D341Med (cell line): ENCODE measurements at regions not wholly inside any gene's neighbourhood (a gene's known extent, or its start where the extent isn't known, plus 50 kb on each side); places are given as distances from the start of the nearest gene placed in this dataset.

Source experiments
- DNase-seq: peaks from one replicate; pipeline ENCODE4 v3.0.0; 2012; ENCODE audit warnings: low spot score

DNA sequence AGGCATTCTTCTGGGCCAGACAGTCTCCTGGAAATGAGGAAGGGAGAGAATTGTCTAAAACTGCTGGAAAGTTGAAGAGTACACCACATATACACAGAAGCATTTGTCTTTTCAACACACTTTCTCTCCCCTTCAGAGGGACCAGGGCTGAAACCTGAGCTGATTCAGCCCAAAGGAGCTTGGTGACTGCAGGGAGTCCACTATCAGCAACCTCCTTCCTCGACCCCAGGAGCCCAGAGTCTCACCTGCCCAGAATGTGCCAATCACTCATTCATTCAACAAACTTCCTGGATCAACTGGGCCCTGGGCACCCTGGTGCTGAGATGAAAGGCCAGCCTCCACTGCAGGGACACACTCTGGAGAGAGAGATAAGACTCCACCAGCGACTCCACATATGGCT is 128.9 kb upstream of the VSTM2B start:
- DNase-seq: no peak

DNA sequence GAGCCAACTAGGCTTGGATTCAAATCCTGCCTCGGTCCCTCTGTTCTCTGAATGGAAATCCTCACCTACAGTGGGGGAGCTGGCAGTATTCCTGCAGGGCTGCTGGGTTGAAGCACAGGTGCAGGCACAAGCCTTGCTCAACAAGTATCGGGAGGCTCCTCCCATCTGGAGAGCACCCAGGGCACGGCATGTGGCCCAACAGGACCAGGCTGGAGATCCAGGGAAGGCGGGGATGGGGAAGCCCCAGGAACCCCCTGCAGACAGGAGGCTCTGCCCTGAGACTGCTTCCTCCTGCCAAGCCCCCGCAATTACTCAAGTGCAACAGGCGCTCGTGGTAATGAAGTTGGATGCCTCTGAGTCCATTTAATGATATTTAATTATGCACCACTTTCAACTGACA is 128.0 kb upstream of the VSTM2B start:
- DNase-seq: no peak

DNA sequence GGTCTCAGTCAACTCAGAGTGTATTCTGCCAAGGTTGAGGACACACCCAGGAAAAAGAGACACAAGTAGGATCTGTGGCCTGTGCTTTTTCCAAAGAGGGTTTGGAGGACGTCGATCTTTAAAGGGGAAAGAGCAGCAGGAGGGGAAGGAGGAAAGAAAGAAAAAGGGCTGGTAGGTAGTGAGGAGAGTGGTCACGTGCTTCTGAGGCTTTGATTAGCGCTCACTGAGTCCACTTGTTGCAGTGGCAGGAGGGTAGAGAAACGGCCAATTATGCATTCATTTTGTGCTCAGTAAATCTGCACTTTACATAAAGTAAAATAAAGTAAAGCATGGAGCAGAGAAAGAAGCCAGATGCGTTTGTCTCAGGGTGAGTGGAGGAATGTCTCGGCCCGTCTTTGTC is 126.0 kb upstream of the VSTM2B start:
- no peak for DNase-seq

- no peak for DNase-seq
Observed at GRCh38 chr19:29400917-29401711, 124.7 kb upstream of the VSTM2B start.

DNA sequence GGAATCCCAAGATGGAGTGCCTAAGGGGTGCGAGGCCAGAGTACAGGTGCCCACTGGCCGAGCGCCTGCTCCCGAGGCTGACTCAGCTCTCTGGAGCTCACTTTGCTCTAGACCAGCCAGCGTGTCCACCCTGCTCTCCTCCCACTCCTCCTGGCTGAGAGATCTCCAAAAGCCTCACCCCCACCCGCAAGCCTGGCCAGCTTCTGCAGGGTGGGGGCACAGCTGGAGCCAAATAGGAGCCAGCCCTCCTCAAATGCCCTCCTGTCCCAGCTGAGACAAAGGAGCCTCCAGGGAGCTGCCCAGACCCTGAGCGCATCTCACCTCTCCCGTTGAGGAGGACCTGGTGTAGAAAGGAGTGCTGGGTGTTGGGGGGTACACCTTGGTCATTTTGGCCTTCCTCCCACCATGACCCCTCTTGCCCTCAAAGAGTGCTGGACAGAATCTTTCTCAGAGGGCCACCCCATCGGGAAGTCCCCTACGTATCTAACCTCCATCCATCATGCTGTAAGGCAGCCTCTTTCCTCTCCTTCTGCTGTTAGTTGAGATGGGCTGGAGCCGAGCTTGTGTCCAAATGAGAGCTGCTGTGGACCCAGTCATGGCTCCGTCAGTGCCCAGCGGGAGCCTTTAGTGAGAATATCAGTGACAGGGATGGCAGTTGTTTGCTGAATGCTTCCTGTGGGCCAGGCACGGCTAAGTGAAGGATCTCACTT is 123.9 kb upstream of the VSTM2B start:
- no peak for DNase-seq

DNA sequence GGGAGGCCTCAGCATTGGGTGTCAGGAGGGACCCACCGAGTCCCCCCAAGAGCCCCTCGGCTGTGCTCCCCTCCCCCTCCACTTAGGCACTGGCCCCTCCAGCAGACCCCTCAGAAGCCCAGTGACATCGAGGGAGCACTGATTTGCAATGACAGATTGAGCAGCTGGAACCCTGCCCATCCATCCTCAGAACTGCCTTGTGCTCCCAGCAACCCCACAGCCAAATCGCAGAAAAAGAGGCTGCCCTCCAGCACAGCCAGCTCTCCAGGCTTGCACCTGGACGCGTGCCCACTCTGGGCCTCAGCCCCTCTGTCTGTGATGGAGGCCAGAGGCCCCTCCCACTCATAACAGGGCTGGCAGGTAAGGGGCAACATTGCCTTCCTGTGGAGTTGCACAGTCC is 123.2 kb upstream of the VSTM2B start:
- no peak for DNase-seq

GRCh38 chr19:29404015-29404414 is 121.8 kb upstream of the VSTM2B start:
- DNase-seq: no peak

DNA sequence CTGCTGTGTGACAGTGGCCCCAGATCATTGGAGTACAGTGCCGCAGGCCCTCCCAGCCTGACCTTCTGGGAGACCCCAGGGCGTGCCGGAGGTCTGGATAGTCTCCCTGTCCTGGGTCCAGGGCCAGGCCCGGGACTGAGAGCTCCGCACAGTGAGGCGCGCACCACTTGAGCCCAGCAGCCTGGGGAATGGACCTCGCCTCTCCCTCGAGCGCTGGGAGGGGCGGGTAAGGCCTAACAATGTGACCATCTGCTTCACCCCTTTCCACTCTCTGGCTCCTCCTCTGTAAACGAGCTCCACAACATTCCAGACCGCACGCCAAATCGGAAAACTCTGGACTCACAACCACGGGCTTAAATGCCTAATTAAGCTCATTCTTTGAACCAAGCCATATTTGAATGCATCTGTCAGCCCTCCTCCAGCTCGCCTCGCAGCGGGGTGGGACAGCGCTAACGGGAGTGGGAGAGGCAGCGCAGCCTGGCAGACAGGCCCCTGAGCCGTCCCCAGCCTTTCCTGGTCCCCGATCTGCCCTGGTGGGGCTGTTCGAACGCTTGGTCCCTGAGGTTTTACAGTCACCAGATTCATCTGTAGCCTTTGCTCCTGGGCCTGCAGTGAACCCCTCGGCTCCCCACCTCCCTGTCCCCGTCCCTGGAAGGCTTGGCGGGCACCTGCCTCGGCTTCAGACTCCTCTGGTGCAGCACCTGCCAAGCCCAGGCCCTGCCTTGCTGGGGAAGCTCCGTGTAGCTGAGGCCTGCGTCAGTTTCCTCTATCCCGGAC is 120.7 kb upstream of the VSTM2B start:
- no peak for DNase-seq

GRCh38 chr19:29405728-29405995 is 120.1 kb upstream of the VSTM2B start:
- DNase-seq: no peak

DNA sequence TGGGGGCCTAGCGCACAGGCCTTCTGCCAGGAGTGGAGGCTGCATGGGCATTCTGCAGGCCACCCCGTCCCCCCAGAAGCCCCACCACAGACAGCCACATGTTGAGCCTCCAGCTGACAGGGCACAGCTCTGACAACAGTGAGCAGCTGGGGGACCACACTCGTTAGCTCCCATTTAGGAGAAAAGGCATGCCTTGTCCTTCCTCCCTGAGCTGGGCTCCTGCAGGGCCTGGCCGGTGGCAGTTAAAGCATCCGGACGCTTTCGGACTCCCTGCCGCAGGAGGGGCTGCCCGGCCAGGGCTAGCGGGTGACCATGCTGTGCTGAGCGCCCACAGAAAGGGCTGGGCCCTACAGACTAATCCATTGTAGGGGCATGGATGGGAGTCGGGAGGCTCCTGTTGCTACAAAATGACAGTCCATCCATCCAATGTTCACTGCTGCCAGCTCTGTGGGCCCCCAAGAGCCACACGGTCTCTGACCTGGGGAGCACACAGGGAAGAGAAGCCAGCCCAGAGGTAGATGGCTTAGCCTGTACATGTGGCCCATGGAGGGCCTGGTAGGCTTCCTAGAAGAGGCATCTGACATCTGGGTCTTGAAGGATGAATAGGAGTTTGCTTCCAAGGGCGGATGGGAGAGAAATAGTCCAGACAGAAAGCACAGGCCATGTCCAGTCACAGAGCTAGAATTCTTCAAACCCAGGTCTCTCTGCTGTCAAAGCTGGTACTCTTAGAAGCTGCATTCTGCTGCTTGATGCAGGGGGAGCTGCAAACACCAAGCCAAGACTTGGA is 116.5 kb upstream of the VSTM2B start:
- DNase-seq: no peak

GRCh38 chr19:29410601-29411000 is 115.2 kb upstream of the VSTM2B start:
- no peak for DNase-seq

DNA sequence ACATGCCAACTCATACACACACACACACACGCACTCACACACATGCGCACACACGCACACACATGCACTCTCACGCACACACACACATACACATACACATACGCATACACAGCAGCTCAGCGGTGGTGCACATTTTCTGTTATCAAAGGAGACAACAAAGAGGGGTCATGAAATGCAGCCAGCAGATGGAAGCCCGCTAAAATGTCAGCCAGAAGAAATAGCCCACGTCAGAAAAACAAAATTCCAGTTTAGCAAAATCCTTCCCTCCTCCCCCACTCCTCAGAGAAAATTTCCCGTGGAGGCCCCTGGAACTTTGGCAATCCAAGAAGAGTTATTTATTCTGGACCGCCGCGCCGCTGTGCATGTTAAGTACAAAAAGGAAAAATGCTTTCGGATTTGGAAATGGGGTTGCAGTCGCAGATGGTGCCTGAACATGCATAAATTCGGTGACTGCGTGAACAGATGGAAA is 114.6 kb upstream of the VSTM2B start:
- no peak for DNase-seq

DNA sequence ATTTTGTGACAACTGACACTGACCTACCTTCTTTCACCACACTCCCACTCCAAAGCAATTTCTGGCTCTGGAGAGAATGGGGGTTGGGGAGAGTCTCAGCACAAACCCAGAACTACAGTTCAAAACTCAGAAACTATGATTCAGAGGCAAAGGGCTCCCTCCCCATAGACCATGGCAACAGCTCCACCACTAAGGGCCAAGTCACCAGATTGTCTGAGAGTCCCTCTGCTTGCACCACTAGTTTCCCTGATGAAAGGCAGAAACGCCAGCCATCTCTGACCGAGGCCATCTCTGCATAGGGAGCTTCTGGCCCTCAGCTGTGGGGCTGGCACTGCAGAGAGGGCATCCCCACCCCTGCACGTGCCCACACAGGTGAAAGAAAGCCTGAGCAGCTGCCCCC is 112.4 kb upstream of the VSTM2B start:
- no peak for DNase-seq

DNA sequence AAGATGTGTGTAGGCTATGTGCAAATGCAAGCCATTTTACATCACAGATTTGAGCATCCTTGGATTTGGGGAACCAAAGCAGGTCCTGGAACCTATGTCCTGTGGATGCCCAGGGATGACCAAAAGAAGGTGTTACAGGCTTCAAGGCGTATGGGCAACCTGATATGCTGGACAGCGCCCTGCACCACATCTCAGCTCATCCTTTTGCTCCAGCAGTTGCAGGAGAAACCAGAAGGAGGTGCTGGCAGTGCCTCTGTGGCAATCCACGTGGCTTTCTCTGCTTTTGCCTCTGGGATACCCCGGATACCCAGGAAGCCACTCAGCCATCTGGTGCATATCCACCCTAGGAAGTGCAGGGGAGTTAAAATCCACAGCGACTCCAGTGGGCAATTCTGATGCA is 110.3 kb upstream of the VSTM2B start:
- DNase-seq: no peak

GRCh38 chr19:29417048-29417447 is 108.7 kb upstream of the VSTM2B start:
- no peak for DNase-seq

DNA sequence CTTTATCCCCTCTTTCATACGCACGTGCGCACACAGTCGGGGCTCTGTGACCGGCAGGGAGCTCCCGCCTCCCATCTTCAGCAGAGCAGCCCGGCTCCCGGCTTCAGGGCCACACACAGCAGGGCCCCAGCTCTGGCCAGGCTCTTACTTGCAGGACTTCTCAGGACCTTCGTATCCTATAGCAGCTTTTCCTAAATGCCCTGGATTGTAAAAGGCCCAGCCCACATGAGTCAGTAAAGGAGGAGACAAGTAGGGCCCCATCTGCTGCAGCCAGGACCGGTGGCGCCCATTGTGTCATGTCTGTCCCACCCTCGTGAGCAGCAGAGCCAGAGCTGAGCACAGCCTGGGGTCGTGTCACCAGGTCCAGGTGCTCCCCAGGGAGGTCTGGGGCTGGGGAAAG is 107.6 kb upstream of the VSTM2B start:
- no peak for DNase-seq

DNA sequence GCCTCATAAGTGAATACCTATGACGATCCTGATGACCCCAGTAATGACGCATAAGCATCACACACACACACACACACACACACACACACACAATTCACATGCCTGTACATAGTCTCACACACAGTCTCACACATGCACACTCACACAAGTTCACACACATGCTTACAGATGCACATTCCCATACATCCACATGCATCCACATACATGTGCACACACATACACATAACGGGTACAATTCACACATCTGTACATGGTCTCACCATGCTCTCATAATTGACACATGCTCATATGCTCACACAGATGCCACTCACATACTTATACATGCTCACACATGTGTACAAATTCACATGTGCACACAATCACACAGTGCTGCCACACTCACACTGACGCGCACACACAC is 105.7 kb upstream of the VSTM2B start:
- DNase-seq: no peak

DNA sequence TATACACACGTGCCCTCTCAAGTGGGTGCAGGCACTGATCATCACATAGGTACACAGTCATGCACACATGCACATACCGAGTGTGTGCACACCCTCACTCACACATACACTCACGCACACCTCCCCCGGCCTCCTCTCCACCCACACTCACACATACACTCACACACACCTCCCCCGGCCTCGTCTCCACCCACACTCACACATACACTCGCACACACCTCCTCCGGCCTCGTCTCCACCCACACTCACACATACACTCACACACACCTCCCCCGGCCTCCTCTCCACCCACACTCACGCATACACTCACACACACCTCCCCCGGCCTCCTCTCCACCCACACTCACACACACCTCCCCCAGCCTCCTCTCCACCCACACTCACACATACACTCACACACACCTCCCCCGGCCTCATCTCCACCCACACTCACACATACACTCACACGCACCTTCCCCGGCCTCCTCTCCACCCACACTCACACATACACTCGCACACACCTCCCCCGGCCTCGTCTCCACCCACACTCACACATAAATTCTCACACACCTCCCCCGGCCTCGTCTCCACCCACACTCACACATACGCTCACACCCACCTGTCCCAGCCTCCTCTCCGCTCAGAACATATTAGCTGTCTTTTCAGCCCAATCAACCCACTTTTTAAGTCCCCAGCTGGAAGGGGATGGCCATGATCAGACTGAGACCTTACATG is 105.2 kb upstream of the VSTM2B start:
- no peak for DNase-seq

DNA sequence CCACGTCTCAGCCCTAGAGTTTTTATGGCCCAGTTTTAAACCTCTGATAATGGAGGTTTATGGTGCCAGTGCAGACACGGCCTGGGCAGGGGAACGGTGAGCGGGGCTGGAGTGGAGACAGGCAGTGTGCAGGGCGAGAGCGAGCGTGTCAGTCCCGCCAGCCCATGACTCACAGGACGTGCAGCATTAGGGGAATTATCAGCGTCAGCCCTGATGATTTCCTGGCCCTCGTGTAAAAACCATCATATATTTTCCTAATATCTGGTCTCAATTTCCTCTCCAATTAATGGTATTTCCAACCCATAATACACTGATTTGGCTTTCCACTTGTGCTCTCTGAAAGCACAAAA is 104.6 kb upstream of the VSTM2B start:
- DNase-seq: no peak

DNA sequence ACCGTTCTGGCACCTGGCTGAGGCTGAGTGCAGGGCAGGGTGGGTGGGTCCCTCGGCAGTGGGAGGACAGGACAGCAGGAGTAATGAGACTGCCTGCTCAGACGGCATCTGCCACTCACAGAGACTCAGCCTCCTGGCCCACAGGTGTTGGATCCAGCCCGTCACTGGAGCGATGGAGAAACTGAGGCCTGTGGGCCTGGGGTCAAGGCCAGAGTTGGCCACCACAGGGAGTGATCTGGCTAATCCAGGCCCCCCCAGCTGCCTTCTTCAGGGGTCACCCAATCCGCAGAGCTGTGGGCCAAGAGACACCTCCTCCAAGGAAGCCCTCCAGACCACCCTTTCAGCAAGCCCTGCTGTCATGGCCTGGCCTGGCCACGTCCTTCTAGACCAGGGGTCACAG is 103.7 kb upstream of the VSTM2B start:
- no peak for DNase-seq

GRCh38 chr19:29422486-29423085 is 103.2 kb upstream of the VSTM2B start:
- DNase-seq: no peak
